IMR-90 (cell line): ENCODE measurements at regions not wholly inside any gene's neighbourhood (a gene's known extent, or its start where the extent isn't known, plus 50 kb on each side); places are given as distances from the start of the nearest gene placed in this dataset.

Experiments used
- ATAC-seq: fragments of 200-7000 bp; cut with Tn5 transposase; 2 replicates; pipeline ENCODE4 v1.9.1; 2020; ENCODE audit warnings: low read depth, mild to moderate bottlenecking, moderate library complexity
- BruUV-seq: library from RNA; stranded (reverse); fragments of 400-500 nt; replicated peaks from 2 replicates; lab custom pipeline; 2021; lab: Mats Ljungman, UMichigan
- CTCF ChIA-PET: fragments of 300-600 bp; formaldehyde crosslinking; extraction: SDS; loops from one replicate; lab custom pipeline; 2021; ENCODE audit warnings: antibody characterized with exemption; lab: Yijun Ruan, JAX
- POLR2A ChIA-PET: fragments of 300-600 bp; sonication (Branson Sonifier 250); formaldehyde crosslinking; loops from one replicate; lab custom pipeline; 2022; ENCODE audit warnings: antibody characterized with exemption; ENCODE audit not compliant: unreplicated experiment; lab: Charles Lee
- DNase-seq: peaks from one replicate; pipeline ENCODE4 v3.0.0; 2013
- H2AFZ ChIP-seq: replicated peaks from 2 replicates; pipeline ENCODE3; 2013; ENCODE audit warnings: low read length, mild to moderate bottlenecking; ENCODE audit not compliant: poor library complexity
- H2AK5ac ChIP-seq: 2 replicates; pipeline ENCODE4 v1.6.1; 2013; ENCODE audit warnings: low read depth, low read length, inconsistent platforms
- H2AK9ac ChIP-seq: replicated peaks from 2 replicates; pipeline ENCODE3; 2013; ENCODE audit warnings: mild to moderate bottlenecking, low read depth, low read length, moderate library complexity; ENCODE audit not compliant: poor library complexity
- H2BK120ac ChIP-seq: 2 replicates; pipeline ENCODE4 v1.6.1; 2013; ENCODE audit warnings: low read depth, low read length, inconsistent platforms
- H2BK15ac ChIP-seq: 3 replicates; pipeline ENCODE4 v1.6.1; 2013; ENCODE audit warnings: low read depth, low read length, inconsistent platforms
- H2BK20ac ChIP-seq: 2 replicates; pipeline ENCODE4 v1.6.1; 2013; ENCODE audit warnings: low read depth, mild to moderate bottlenecking, inconsistent platforms, low read length, moderate library complexity
- H2BK5ac ChIP-seq: 2 replicates; pipeline ENCODE4 v1.6.1; 2013; ENCODE audit warnings: mild to moderate bottlenecking, low read depth, low read length, inconsistent platforms; ENCODE audit not compliant: poor library complexity, severe bottlenecking
- H3K14ac ChIP-seq: replicated peaks from 2 replicates; pipeline ENCODE4 v1.6.1; 2013; ENCODE audit warnings: low read depth, low read length, inconsistent platforms
- H3K18ac ChIP-seq: 2 replicates; pipeline ENCODE4 v1.6.1; 2013; ENCODE audit warnings: low read depth, low read length, control low read depth
- H3K23ac ChIP-seq: 2 replicates; pipeline ENCODE4 v1.6.1; 2013; ENCODE audit warnings: low read depth, low read length, inconsistent platforms
- H3K27ac ChIP-seq: 2 replicates; pipeline ENCODE4 v1.5.1; 2013; ENCODE audit warnings: mild to moderate bottlenecking, control low read depth, low read length; ENCODE audit not compliant: insufficient read depth
- H3K27me3 ChIP-seq: 2 replicates; pipeline ENCODE4 v1.6.1; 2013; ENCODE audit warnings: low read length; ENCODE audit not compliant: control insufficient read depth, insufficient read depth
- H3K36me3 ChIP-seq: 2 replicates; pipeline ENCODE4 v1.6.1; 2013; ENCODE audit warnings: low read length, mixed read lengths; ENCODE audit not compliant: control insufficient read depth, insufficient read depth
- H3K4ac ChIP-seq: 2 replicates; pipeline ENCODE4 v1.6.1; 2013; ENCODE audit warnings: low read depth, low read length, inconsistent platforms
- H3K4me1 ChIP-seq: 2 replicates; pipeline ENCODE4 v1.6.1; 2013; ENCODE audit warnings: low read length, mixed read lengths; ENCODE audit not compliant: control insufficient read depth, insufficient read depth
- H3K4me2 ChIP-seq: 2 replicates; pipeline ENCODE4 v1.6.1; 2013; ENCODE audit warnings: low read depth, mild to moderate bottlenecking, control low read depth, low read length, moderate library complexity
- H3K4me3 ChIP-seq: 2 replicates; pipeline ENCODE4 v1.5.1; 2013; ENCODE audit warnings: low read depth, mild to moderate bottlenecking, control low read depth, low read length, moderate library complexity; ENCODE audit not compliant: insufficient read depth
- H3K56ac ChIP-seq: 2 replicates; pipeline ENCODE4 v1.6.1; 2013; ENCODE audit warnings: low read length, inconsistent platforms; ENCODE audit not compliant: insufficient read depth; ENCODE audit errors: extremely low read depth
- H3K79me1 ChIP-seq, 2 experiments: 2 replicates each; pipeline ENCODE4 v1.6.1; 2013; ENCODE audit warnings: low read length in 2 of 2, inconsistent platforms in 1 of 2, low read depth in 1 of 2
- H3K9ac ChIP-seq: 2 replicates; pipeline ENCODE4 v1.6.1; 2013; ENCODE audit warnings: low read depth, low read length, control low read depth
- H3K9me1 ChIP-seq: 2 replicates; pipeline ENCODE4 v1.6.1; 2013; ENCODE audit warnings: low read length, inconsistent platforms; ENCODE audit not compliant: insufficient read depth
- H3K9me3 ChIP-seq: 2 replicates; pipeline ENCODE4 v1.6.1; 2013; ENCODE audit warnings: low read length; ENCODE audit not compliant: control insufficient read depth, insufficient read depth
- H4K20me1 ChIP-seq: 2 replicates; pipeline ENCODE4 v1.6.1; 2013; ENCODE audit warnings: low read length, inconsistent platforms; ENCODE audit not compliant: insufficient read depth
- H4K5ac ChIP-seq: 2 replicates; pipeline ENCODE4 v1.6.1; 2013; ENCODE audit warnings: mild to moderate bottlenecking, low read depth, low read length, control low read depth
- H4K8ac ChIP-seq, 2 experiments: 2 replicates each; pipeline ENCODE4 v1.6.1; 2013; ENCODE audit warnings: low read depth in 2 of 2, low read length in 2 of 2, control low read depth in 1 of 2, inconsistent platforms in 1 of 2
- H4K91ac ChIP-seq: 2 replicates; pipeline ENCODE4 v1.6.1; 2013; ENCODE audit warnings: low read depth, low read length, inconsistent platforms; ENCODE audit not compliant: insufficient read depth
- BHLHE40 ChIP-seq: fragments of 150-350 bp; IDR thresholded peaks from 2 replicates; pipeline ENCODE4 v1.6.1; 2016; ENCODE audit warnings: mild to moderate bottlenecking, low read depth, low read length
- CEBPB ChIP-seq: IDR thresholded peaks from 2 replicates; pipeline ENCODE4 v1.6.1; 2012; ENCODE audit warnings: low read depth, low read length, improper control_type of control experiment
- CHD1 ChIP-seq: IDR thresholded peaks from 2 replicates; pipeline ENCODE4 v1.6.1; 2012; ENCODE audit warnings: low read depth, low read length, improper control_type of control experiment
- CTCF ChIP-seq: conservative IDR thresholded peaks from 2 replicates; pipeline ENCODE4 v1.5.1; 2012; ENCODE audit warnings: mild to moderate bottlenecking, low read depth, low read length, improper control_type of control experiment
- ELK1 ChIP-seq: fragments of 150-350 bp; IDR thresholded peaks from 2 replicates; pipeline ENCODE4 v1.6.1; 2016; ENCODE audit warnings: low read depth, mild to moderate bottlenecking, low read length, moderate library complexity, borderline replicate concordance
- FOS ChIP-seq: fragments of 150-350 bp; IDR thresholded peaks from 2 replicates; pipeline ENCODE4 v1.6.1; 2016; ENCODE audit warnings: low read depth, low read length
- MAFK ChIP-seq: IDR thresholded peaks from 2 replicates; pipeline ENCODE4 v1.6.1; 2012; ENCODE audit warnings: low read depth, low read length, improper control_type of control experiment
- MAZ ChIP-seq: IDR thresholded peaks from 2 replicates; pipeline ENCODE4 v1.6.1; 2012; ENCODE audit warnings: low read depth, mild to moderate bottlenecking, low read length, improper control_type of control experiment, moderate library complexity, borderline replicate concordance
- MXI1 ChIP-seq: IDR thresholded peaks from 2 replicates; pipeline ENCODE4 v1.6.1; 2012; ENCODE audit warnings: low read depth, mild to moderate bottlenecking, low read length, moderate library complexity, borderline replicate concordance
- NFE2L2 ChIP-seq: fragments of 150-350 bp; IDR thresholded peaks from 2 replicates; pipeline ENCODE4 v1.6.1; 2016; ENCODE audit warnings: low read depth, mild to moderate bottlenecking, low read length
- POLR2A ChIP-seq: IDR thresholded peaks from 2 replicates; pipeline ENCODE4 v1.6.1; 2012; ENCODE audit warnings: mild to moderate bottlenecking, low read depth, low read length
- RAD21 ChIP-seq: IDR thresholded peaks from 2 replicates; pipeline ENCODE4 v1.6.1; 2012; ENCODE audit warnings: low read length, improper control_type of control experiment
- RCOR1 ChIP-seq: IDR thresholded peaks from 2 replicates; pipeline ENCODE4 v1.6.1; 2012; ENCODE audit warnings: mild to moderate bottlenecking, low read length, improper control_type of control experiment; ENCODE audit not compliant: insufficient replicate concordance
- RFX5 ChIP-seq: IDR thresholded peaks from 2 replicates; pipeline ENCODE4 v1.8.0; 2012; ENCODE audit warnings: low read depth, mild to moderate bottlenecking, low read length, moderate library complexity
- SMC3 ChIP-seq: fragments of 150-350 bp; IDR thresholded peaks from 2 replicates; pipeline ENCODE4 v1.6.1; 2016; ENCODE audit warnings: low read depth, mild to moderate bottlenecking, antibody characterized with exemption, low read length, moderate library complexity
- USF2 ChIP-seq: fragments of 150-350 bp; IDR thresholded peaks from 2 replicates; pipeline ENCODE4 v1.6.1; 2017; ENCODE audit warnings: mild to moderate bottlenecking, antibody characterized with exemption, low read length, low read depth
- WGBS, 2 experiments: methylation state at CpG; one replicate each; pipeline versions ENCODE4 v1.1.5 to v1.1.7; 2013; ENCODE audit warnings: missing lambda C conversion rate in 2 of 2; ENCODE audit not compliant: insufficient read length in 1 of 2; ENCODE audit errors: extremely low coverage in 2 of 2; 5-methylcytosine and 5-hydroxymethylcytosine counted together
- dilution Hi-C: fragments of 300-500 bp; cut with HindIII; formaldehyde crosslinking; loops from one replicate; pipeline ENCODE4 v1.14.3; 2018; ENCODE audit warnings: low sequenced_read_pairs; ENCODE audit not compliant: unreplicated experiment
- in situ Hi-C: fragments of 300-500 bp; cut with MboI; formaldehyde crosslinking; loops from 3 replicates; pipeline ENCODE4 v1.14.3; 2019; ENCODE audit warnings: low sequenced_read_pairs, inconsistent platforms, mixed read lengths
- intact Hi-C: fragments of 100-400 bp; cut with micrococcal nuclease; formaldehyde crosslinking; loops from 2 replicates; pipeline ENCODE4 v1.10.0; 2022

- DNase-seq (no peak), ATAC-seq (no peak)
- H3K4ac ChIP-seq: no peak overlapping the region
- no peak for TF ChIP-seq SMC3
- TF ChIP-seq RCOR1: no peak
- TF ChIP-seq RFX5: no peak
- no peak for TF ChIP-seq USF2
- TF ChIP-seq NFE2L2: no peak
- no peak for TF ChIP-seq MAZ
- TF ChIP-seq CHD1: no peak
- TF ChIP-seq BHLHE40: no peak
- TF ChIP-seq CEBPB: no peak
- TF ChIP-seq RAD21: no peak
- no peak for TF ChIP-seq ELK1
- TF ChIP-seq CTCF: no peak
- TF ChIP-seq MAFK: no peak
- no peak for TF ChIP-seq POLR2A
- TF ChIP-seq FOS: no peak
- TF ChIP-seq MXI1: no peak
- no peak overlapping the region for H2BK5ac ChIP-seq
- no peak overlapping the region for H2AK9ac ChIP-seq
- no peak overlapping the region for H2BK15ac ChIP-seq
- no peak overlapping the region for H4K8ac ChIP-seq
- no peak overlapping the region for H2BK20ac ChIP-seq
- intact Hi-C loops: no loop called here
- H3K14ac ChIP-seq: no peak overlapping the region
- H3K27ac ChIP-seq: no peak overlapping the region
- no peaks in the 10 kb centered on the region for H4K20me1 ChIP-seq
- H3K4me1 ChIP-seq: no peaks in the 10 kb centered on the region
- H3K23ac ChIP-seq: no peak overlapping the region
- H4K91ac ChIP-seq: no peak overlapping the region
- in situ Hi-C loops: no loop called here
- no peak overlapping the region for H3K4me3 ChIP-seq
- H3K9ac ChIP-seq: no peak overlapping the region
- H4K5ac ChIP-seq: no peak overlapping the region
- no CpG with 5 or more reads among the region's 8 CpGs for WGBS, 2 experiments
- no peaks in the 10 kb centered on the region for H3K9me1 ChIP-seq
- no peaks in the 10 kb centered on the region for H3K36me3 ChIP-seq
- no peak overlapping the region for H3K4me2 ChIP-seq
- no peak overlapping the region for H2BK120ac ChIP-seq
- ChIA-PET POLR2A (no interaction called here), CTCF (no interaction called here)
- no TSS peak for BruUV-seq
- peaks cover 4% of the 10 kb centered on the region for H3K9me3 ChIP-seq
- no peaks in the 10 kb centered on the region for H3K79me1 ChIP-seq
- no peak overlapping the region for H2AK5ac ChIP-seq
- H3K56ac ChIP-seq: no peak overlapping the region
- H2AFZ ChIP-seq: no peak overlapping the region
- H3K18ac ChIP-seq: no peak overlapping the region
- dilution Hi-C loops: no loop called here
- no peaks in the 10 kb centered on the region for H3K27me3 ChIP-seq
Measured at GRCh38 chr5:23352446-23352845, 155.0 kb upstream of the PRDM9 start.
